ENCODE measurements at regions not wholly inside any gene's neighbourhood (a gene's known extent, or its start where the extent isn't known, plus 50 kb on each side); places are given as distances from the start of the nearest gene placed in this dataset.

DNA sequence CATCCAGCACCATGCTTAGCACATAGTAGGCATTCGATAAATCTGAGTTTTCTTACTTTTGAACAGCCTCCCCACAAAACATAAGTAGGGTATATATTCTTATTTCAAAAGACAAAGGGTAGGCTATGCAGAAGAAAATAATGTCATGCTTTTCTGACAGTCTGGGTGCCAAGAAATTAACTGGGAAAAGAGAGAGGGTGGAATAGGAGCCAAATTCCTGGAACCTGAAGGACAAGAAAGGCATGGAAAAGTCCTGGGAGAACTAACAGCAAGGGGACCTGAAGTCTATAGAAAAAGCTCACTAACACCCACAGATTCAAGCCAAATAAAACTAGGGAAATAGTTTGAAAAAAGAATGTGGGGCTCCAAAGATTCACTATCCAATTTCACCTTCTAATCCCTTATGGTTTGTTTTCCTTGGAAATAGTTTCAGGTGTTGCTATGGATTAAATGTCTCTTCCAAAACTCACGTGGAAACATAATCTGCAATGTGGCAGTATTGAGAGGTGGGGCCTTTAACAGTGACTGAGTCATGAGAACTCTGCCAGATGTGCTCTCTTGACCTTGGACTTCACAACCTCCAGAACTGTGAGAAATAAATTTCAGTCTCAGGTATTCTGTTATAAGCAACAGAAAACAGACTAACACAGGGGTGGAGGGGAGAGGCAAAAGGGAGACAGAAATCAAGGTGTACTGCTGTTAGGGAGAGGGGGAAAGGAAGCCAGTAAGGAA lies 173.3 kb upstream of the ARHGEF9 start:
- TF ChIP-seq, protein P1, sequence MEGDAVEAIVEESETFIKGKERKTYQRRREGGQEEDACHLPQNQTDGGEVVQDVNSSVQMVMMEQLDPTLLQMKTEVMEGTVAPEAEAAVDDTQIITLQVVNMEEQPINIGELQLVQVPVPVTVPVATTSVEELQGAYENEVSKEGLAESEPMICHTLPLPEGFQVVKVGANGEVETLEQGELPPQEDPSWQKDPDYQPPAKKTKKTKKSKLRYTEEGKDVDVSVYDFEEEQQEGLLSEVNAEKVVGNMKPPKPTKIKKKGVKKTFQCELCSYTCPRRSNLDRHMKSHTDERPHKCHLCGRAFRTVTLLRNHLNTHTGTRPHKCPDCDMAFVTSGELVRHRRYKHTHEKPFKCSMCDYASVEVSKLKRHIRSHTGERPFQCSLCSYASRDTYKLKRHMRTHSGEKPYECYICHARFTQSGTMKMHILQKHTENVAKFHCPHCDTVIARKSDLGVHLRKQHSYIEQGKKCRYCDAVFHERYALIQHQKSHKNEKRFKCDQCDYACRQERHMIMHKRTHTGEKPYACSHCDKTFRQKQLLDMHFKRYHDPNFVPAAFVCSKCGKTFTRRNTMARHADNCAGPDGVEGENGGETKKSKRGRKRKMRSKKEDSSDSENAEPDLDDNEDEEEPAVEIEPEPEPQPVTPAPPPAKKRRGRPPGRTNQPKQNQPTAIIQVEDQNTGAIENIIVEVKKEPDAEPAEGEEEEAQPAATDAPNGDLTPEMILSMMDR (IDR thresholded peaks at IDR 0.05; ENCODE audit: control extremely low read depth, extremely low read depth): no peak
- Histone ChIP-seq H3K9me3 (ENCODE audit: control insufficient read depth in 4 of 4, insufficient read depth in 3 of 4, low read length in 3 of 4) (peaks cover 0 to 1% (median 0%) of the 10 kb centered on the region in 4 donors), H3K9ac (ENCODE audit: insufficient read depth in 1 of 2, low read length in 2 of 2) (no peak overlapping the region), H3K4me1 (ENCODE audit: control insufficient read depth in 5 of 5, insufficient read depth in 5 of 5, low read length in 5 of 5) (no peaks in the 10 kb centered on the region), H3K27ac (ENCODE audit: low read depth in 1 of 2, low read length in 1 of 2) (no peak overlapping the region), H3K4me3 (no peak overlapping the region), H3K27me3 (ENCODE audit: control insufficient read depth in 3 of 3, insufficient read depth in 3 of 3, low read length in 2 of 3) (no peaks in the 10 kb centered on the region), H3K36me3 (ENCODE audit: control insufficient read depth in 4 of 4, insufficient read depth in 4 of 4, low read length in 4 of 4) (no peaks in the 10 kb centered on the region)
- 62 to 81% methylated on average over 2 of the region's 2 CpGs for WGBS, 2 donors
- DNase-seq: no peak
- no peak for ATAC-seq (ENCODE audit: insufficient read depth, low FRiP score)

DNA sequence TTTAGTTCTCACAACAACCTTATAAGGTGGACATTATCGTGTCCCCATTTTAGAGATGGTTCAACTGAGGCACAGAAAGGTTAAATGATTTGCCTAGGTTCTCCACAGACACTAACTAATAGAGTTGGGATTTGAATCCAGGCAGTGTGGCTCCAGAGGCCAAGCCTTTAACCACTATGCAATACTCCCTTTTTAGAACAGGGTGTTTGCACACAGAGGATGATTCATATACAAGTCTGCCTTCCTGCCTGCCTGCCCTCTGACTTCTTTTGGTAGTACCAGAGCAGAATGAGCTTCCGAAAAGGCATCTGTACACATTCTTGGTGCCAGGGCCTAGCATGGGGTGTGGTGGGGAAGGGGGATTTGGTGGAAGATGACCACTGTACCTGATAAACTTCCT lies 150.8 kb upstream of the ARHGEF9 start:
- Histone ChIP-seq H3K27me3 (ENCODE audit: control insufficient read depth in 3 of 3, insufficient read depth in 3 of 3, low read length in 2 of 3) (peaks cover 0 to 4% (median 0%) of the 10 kb centered on the region in 3 donors), H3K27ac (ENCODE audit: low read depth in 1 of 2, low read length in 1 of 2) (no peak overlapping the region), H3K4me3 (no peak overlapping the region), H3K4me1 (ENCODE audit: control insufficient read depth in 5 of 5, insufficient read depth in 5 of 5, low read length in 5 of 5) (no peaks in the 10 kb centered on the region), H3K9me3 (ENCODE audit: control insufficient read depth in 4 of 4, insufficient read depth in 3 of 4, low read length in 3 of 4) (peaks cover 0 to 7% (median 1%) of the 10 kb centered on the region in 4 donors), H3K9ac (ENCODE audit: insufficient read depth in 1 of 2, low read length in 2 of 2) (no peak overlapping the region), H3K36me3 (ENCODE audit: control insufficient read depth in 4 of 4, insufficient read depth in 4 of 4, low read length in 4 of 4) (no peaks in the 10 kb centered on the region)
- TF ChIP-seq, protein P1 (IDR thresholded peaks at IDR 0.05; ENCODE audit: control extremely low read depth, extremely low read depth): no peak
- ATAC-seq (ENCODE audit: insufficient read depth, low FRiP score) (no peak), DNase-seq (no peak)
- whole genome bisulfite sequencing, 2 donors: 82 to 84% methylated on average over 2 of the region's 2 CpGs

DNA sequence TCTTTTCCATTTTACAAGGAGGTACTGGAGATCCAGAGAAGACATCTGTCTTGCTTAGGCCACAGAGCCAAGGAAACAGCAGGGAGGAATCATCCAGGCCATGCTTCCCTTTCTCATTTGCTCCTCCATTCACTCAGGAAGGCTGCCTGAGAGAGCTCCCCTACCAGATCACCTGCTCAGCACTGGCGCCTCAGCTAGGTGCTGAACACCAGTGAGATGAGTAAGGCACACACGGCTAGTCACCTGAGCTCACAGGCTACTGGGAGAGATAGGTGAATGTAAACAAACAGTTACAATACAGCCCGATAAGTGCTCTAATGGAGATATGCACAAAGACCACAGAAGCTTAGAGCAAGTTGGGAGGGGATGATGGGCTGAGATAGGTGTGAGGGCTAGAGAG lies 149.8 kb upstream of the ARHGEF9 start:
- TF ChIP-seq, protein P1 (IDR thresholded peaks at IDR 0.05; ENCODE audit: control extremely low read depth, extremely low read depth): no peak

More for the DNA sequence above, 149.8 kb upstream of the ARHGEF9 start:
- 56 to 66% methylated on average over 3 of the region's 3 CpGs for WGBS, 2 donors
- Histone ChIP-seq H3K9ac (ENCODE audit: insufficient read depth in 1 of 2, low read length in 2 of 2) (no peak overlapping the region), H3K27me3 (ENCODE audit: control insufficient read depth in 3 of 3, insufficient read depth in 3 of 3, low read length in 2 of 3) (peaks cover 0 to 4% (median 0%) of the 10 kb centered on the region in 3 donors), H3K27ac (ENCODE audit: low read depth in 1 of 2, low read length in 1 of 2) (no peak overlapping the region), H3K9me3 (ENCODE audit: control insufficient read depth in 4 of 4, insufficient read depth in 3 of 4, low read length in 3 of 4) (peaks cover 0 to 7% (median 1%) of the 10 kb centered on the region in 4 donors), H3K36me3 (ENCODE audit: control insufficient read depth in 4 of 4, insufficient read depth in 4 of 4, low read length in 4 of 4) (no peaks in the 10 kb centered on the region), H3K4me3 (no peak overlapping the region), H3K4me1 (ENCODE audit: control insufficient read depth in 5 of 5, insufficient read depth in 5 of 5, low read length in 5 of 5) (no peaks in the 10 kb centered on the region)
- DNase-seq: no peak
- no peak for ATAC-seq (ENCODE audit: insufficient read depth, low FRiP score)
